Fibroblast of lung (primary cell): ENCODE measurements at regions not wholly inside any gene's neighbourhood (a gene's known extent, or its start where the extent isn't known, plus 50 kb on each side); places are given as distances from the start of the nearest gene placed in this dataset.

Experiments used
- DNase-seq, 2 donors: peaks; one replicate each; pipeline versions ENCODE4 v3.0.0 to v3.0.0-alpha.2; 2010; ENCODE audit warnings: low read depth in 2 of 2
- H2AFZ ChIP-seq: 2 replicates; pipeline ENCODE4 v1.5.1; 2012; ENCODE audit warnings: low read length, control low read depth, inconsistent platforms
- H3K27ac ChIP-seq: 2 replicates; pipeline ENCODE4 v1.5.1; 2011; ENCODE audit warnings: low read length, control low read depth; ENCODE audit not compliant: insufficient read depth
- H3K27me3 ChIP-seq: 2 replicates; pipeline ENCODE4 v1.5.1; 2011; ENCODE audit warnings: mild to moderate bottlenecking, low read length; ENCODE audit not compliant: control insufficient read depth, insufficient read depth
- H3K36me3 ChIP-seq: 2 replicates; pipeline ENCODE4 v1.5.1; 2011; ENCODE audit warnings: low read length; ENCODE audit not compliant: control insufficient read depth, insufficient read depth
- H3K4me1 ChIP-seq: 2 replicates; pipeline ENCODE4 v1.5.1; 2011; ENCODE audit warnings: low read length; ENCODE audit not compliant: control insufficient read depth, insufficient read depth; ENCODE audit errors: extremely low read depth
- H3K4me2 ChIP-seq: 2 replicates; pipeline ENCODE4 v1.5.1; 2011; ENCODE audit warnings: low read length, control low read depth; ENCODE audit not compliant: insufficient read depth; ENCODE audit errors: extremely low read depth
- H3K4me3 ChIP-seq, 4 experiments: fragments of 200-600 bp in 1 of 4; sonication (generic) in 1 of 4; replicated peaks in 1 of 4; 2 replicates each; pipeline ENCODE4 v1.5.1; 2011 to 2016; ENCODE audit warnings: low read length in 4 of 4, low read depth in 3 of 4, mild to moderate bottlenecking in 3 of 4, control low read depth in 2 of 4, inconsistent platforms in 1 of 4, mixed read lengths in 1 of 4; ENCODE audit not compliant: insufficient read depth in 1 of 4; ENCODE audit errors: control extremely low read depth in 1 of 4
- H3K79me2 ChIP-seq: 2 replicates; pipeline ENCODE4 v1.5.1; 2012; ENCODE audit warnings: mild to moderate bottlenecking, low read length, inconsistent platforms; ENCODE audit not compliant: control insufficient read depth, insufficient read depth
- H3K9ac ChIP-seq: 2 replicates; pipeline ENCODE4 v1.5.1; 2011; ENCODE audit warnings: mild to moderate bottlenecking, low read length, control low read depth; ENCODE audit not compliant: insufficient read depth
- H3K9me3 ChIP-seq: 2 replicates; pipeline ENCODE4 v1.5.1; 2012; ENCODE audit warnings: low read depth, low read length; ENCODE audit not compliant: control insufficient read depth, insufficient read depth
- H4K20me1 ChIP-seq: 2 replicates; pipeline ENCODE4 v1.5.1; 2011; ENCODE audit warnings: low read length; ENCODE audit not compliant: control insufficient read depth, insufficient read depth; ENCODE audit errors: extremely low read depth
- EZH2 ChIP-seq: IDR thresholded peaks from 2 replicates; pipeline ENCODE4 v1.5.1; 2012; ENCODE audit warnings: low read length, control low read depth, mild to moderate bottlenecking; ENCODE audit errors: missing control alignments
- TF ChIP-seq, protein P1 (sequence below), 2 donors: IDR thresholded peaks in 1 of 2; conservative IDR thresholded peaks in 1 of 2; 1 replicate in 1 of 2; 2 replicates in 1 of 2; pipeline ENCODE4 v1.5.1; 2011 to 2012; ENCODE audit warnings: low read length in 2 of 2, control low read depth in 1 of 2, inconsistent platforms in 1 of 2, low read depth in 1 of 2, mild to moderate bottlenecking in 1 of 2

GRCh38 chr5:135174315-135175096, 140.5 kb upstream of the PITX1 start:
- no peak overlapping the region for H3K27ac ChIP-seq
- no peak overlapping the region for H3K4me3 ChIP-seq
- H3K9ac ChIP-seq = no peak overlapping the region
- H3K4me2 ChIP-seq = no peak overlapping the region
- no peaks in the 10 kb centered on the region for H3K9me3 ChIP-seq
- no peak overlapping the region for H2AFZ ChIP-seq
- H3K27me3 ChIP-seq = peaks cover 26% of the 10 kb centered on the region
- H3K4me1 ChIP-seq = no peaks in the 10 kb centered on the region
- H3K79me2 ChIP-seq = no peaks in the 10 kb centered on the region
- DNase-seq = no peak
- no peaks in the 10 kb centered on the region for H4K20me1 ChIP-seq
- TF ChIP-seq, protein P1, sequence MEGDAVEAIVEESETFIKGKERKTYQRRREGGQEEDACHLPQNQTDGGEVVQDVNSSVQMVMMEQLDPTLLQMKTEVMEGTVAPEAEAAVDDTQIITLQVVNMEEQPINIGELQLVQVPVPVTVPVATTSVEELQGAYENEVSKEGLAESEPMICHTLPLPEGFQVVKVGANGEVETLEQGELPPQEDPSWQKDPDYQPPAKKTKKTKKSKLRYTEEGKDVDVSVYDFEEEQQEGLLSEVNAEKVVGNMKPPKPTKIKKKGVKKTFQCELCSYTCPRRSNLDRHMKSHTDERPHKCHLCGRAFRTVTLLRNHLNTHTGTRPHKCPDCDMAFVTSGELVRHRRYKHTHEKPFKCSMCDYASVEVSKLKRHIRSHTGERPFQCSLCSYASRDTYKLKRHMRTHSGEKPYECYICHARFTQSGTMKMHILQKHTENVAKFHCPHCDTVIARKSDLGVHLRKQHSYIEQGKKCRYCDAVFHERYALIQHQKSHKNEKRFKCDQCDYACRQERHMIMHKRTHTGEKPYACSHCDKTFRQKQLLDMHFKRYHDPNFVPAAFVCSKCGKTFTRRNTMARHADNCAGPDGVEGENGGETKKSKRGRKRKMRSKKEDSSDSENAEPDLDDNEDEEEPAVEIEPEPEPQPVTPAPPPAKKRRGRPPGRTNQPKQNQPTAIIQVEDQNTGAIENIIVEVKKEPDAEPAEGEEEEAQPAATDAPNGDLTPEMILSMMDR (conservative IDR thresholded peaks at IDR 0.05 in 1 of 2, IDR thresholded peaks at IDR 0.05 in 1 of 2; ENCODE audit: low read depth in 1 of 2, low read length in 2 of 2) = peak in 1 of 2 donors; percentile 17
- no peak for TF ChIP-seq EZH2
- H3K36me3 ChIP-seq = no peaks in the 10 kb centered on the region

GRCh38 chr5:135173662-135174290, 139.7 kb upstream of the PITX1 start:
- Histone ChIP-seq H2AFZ (no peak overlapping the region), H3K4me1 (no peaks in the 10 kb centered on the region)
- DNase-seq = no peak

GRCh38 chr5:135172718-135173117, 138.7 kb upstream of the PITX1 start:
- no peak overlapping the region for H2AFZ ChIP-seq
- no peak for DNase-seq
- no peak overlapping the region for H3K4me3 ChIP-seq
- no peaks in the 10 kb centered on the region for H3K36me3 ChIP-seq
- H3K27me3 ChIP-seq = peaks cover 30% of the 10 kb centered on the region
- no peaks in the 10 kb centered on the region for H3K9me3 ChIP-seq
- H3K79me2 ChIP-seq = no peaks in the 10 kb centered on the region
- H3K4me1 ChIP-seq = no peaks in the 10 kb centered on the region
- TF ChIP-seq EZH2 = no peak
- TF ChIP-seq, protein P1 (conservative IDR thresholded peaks at IDR 0.05 in 1 of 2, IDR thresholded peaks at IDR 0.05 in 1 of 2; ENCODE audit: low read depth in 1 of 2, low read length in 2 of 2) = no peak
- no peak overlapping the region for H3K9ac ChIP-seq
- no peak overlapping the region for H3K27ac ChIP-seq
- no peaks in the 10 kb centered on the region for H4K20me1 ChIP-seq
- no peak overlapping the region for H3K4me2 ChIP-seq

More at GRCh38 chr5:135173662-135174290, 139.7 kb upstream of the PITX1 start:
- Histone ChIP-seq H3K9ac (no peak overlapping the region), H4K20me1 (no peaks in the 10 kb centered on the region), H3K4me2 (no peak overlapping the region), H3K36me3 (no peaks in the 10 kb centered on the region), H3K79me2 (no peaks in the 10 kb centered on the region), H3K27ac (no peak overlapping the region), H3K4me3 (no peak overlapping the region), H3K27me3 (peaks cover 27% of the 10 kb centered on the region), H3K9me3 (no peaks in the 10 kb centered on the region)
- TF ChIP-seq, protein P1 (conservative IDR thresholded peaks at IDR 0.05 in 1 of 2, IDR thresholded peaks at IDR 0.05 in 1 of 2; ENCODE audit: low read depth in 1 of 2, low read length in 2 of 2) = no peak
- no peak for TF ChIP-seq EZH2
